ENCODE measurements at regions not wholly inside any gene's neighbourhood (a gene's known extent, or its start where the extent isn't known, plus 50 kb on each side); places are given as distances from the start of the nearest gene placed in this dataset.

GRCh38 chr1:216910081-216910840 lies 187.0 kb upstream of the ESRRG start:
- DNase-seq, result no peak

GRCh38 chr1:216908126-216908525 lies 184.9 kb upstream of the ESRRG start:
- DNase-seq, result no peak

- no peak for DNase-seq
These were observed 183.9 kb upstream of the ESRRG start for GRCh38 chr1:216907100-216907499.

- no peak for DNase-seq
These were observed 182.6 kb upstream of the ESRRG start for GRCh38 chr1:216905781-216906180.

GRCh38 chr1:216905137-216905536 lies 181.9 kb upstream of the ESRRG start:
- DNase-seq, result no peak

GRCh38 chr1:216904471-216904870 lies 181.2 kb upstream of the ESRRG start:
- DNase-seq, result no peak

GRCh38 chr1:216903382-216903740 lies 180.1 kb upstream of the ESRRG start:
- no peak for DNase-seq

- no peak for DNase-seq
These were observed 179.6 kb upstream of the ESRRG start for GRCh38 chr1:216902669-216903381.

- DNase-seq, result no peak
These were observed 176.9 kb upstream of the ESRRG start for GRCh38 chr1:216900116-216900620.

- DNase-seq, result no peak
These were observed 175.6 kb upstream of the ESRRG start for GRCh38 chr1:216898801-216899200.

- DNase-seq, result no peak
These were observed 172.9 kb upstream of the ESRRG start for GRCh38 chr1:216896146-216896545.

- no peak for DNase-seq
These were observed 171.3 kb upstream of the ESRRG start for GRCh38 chr1:216894494-216894893.

- DNase-seq, result no peak
These were observed 169.4 kb upstream of the ESRRG start for GRCh38 chr1:216892581-216893160.

GRCh38 chr1:216890871-216891270 lies 167.6 kb upstream of the ESRRG start:
- DNase-seq, result no peak

GRCh38 chr1:216888731-216889130 lies 165.5 kb upstream of the ESRRG start:
- no peak for DNase-seq

GRCh38 chr1:216887032-216887431 lies 163.8 kb upstream of the ESRRG start:
- DNase-seq, result no peak

GRCh38 chr1:216884614-216885229 lies 161.5 kb upstream of the ESRRG start:
- no peak for DNase-seq

- DNase-seq, result no peak
These were observed 160.3 kb upstream of the ESRRG start for GRCh38 chr1:216883518-216883917.

GRCh38 chr1:216881695-216882094 lies 158.5 kb upstream of the ESRRG start:
- no peak for DNase-seq

- DNase-seq, result no peak
These were observed 143.5 kb upstream of the ESRRG start for GRCh38 chr1:216866714-216867113.

- DNase-seq, result no peak
These were observed 132.6 kb upstream of the ESRRG start for GRCh38 chr1:216855810-216856209.

- no peak for DNase-seq
These were observed 131.7 kb upstream of the ESRRG start for GRCh38 chr1:216854836-216855484.

GRCh38 chr1:216851073-216851472 lies 127.8 kb upstream of the ESRRG start:
- no peak for DNase-seq
